NT2/D1 (cell line): ENCODE measurements at regions not wholly inside any gene's neighbourhood (a gene's known extent, or its start where the extent isn't known, plus 50 kb on each side); places are given as distances from the start of the nearest gene placed in this dataset.

Experiments
- SUZ12 ChIP-seq: IDR thresholded peaks from 2 replicates; pipeline ENCODE4 v1.6.1; 2011; ENCODE audit not compliant: insufficient read length, insufficient read depth; ENCODE audit errors: extremely low read depth
- YY1 ChIP-seq: IDR thresholded peaks from 2 replicates; pipeline ENCODE4 v1.6.1; 2011; ENCODE audit not compliant: insufficient read length, insufficient read depth
- ZNF274 ChIP-seq: IDR thresholded peaks from 2 replicates; pipeline ENCODE4 v1.6.1; 2011; ENCODE audit warnings: mild to moderate bottlenecking, low read depth, low read length

DNA sequence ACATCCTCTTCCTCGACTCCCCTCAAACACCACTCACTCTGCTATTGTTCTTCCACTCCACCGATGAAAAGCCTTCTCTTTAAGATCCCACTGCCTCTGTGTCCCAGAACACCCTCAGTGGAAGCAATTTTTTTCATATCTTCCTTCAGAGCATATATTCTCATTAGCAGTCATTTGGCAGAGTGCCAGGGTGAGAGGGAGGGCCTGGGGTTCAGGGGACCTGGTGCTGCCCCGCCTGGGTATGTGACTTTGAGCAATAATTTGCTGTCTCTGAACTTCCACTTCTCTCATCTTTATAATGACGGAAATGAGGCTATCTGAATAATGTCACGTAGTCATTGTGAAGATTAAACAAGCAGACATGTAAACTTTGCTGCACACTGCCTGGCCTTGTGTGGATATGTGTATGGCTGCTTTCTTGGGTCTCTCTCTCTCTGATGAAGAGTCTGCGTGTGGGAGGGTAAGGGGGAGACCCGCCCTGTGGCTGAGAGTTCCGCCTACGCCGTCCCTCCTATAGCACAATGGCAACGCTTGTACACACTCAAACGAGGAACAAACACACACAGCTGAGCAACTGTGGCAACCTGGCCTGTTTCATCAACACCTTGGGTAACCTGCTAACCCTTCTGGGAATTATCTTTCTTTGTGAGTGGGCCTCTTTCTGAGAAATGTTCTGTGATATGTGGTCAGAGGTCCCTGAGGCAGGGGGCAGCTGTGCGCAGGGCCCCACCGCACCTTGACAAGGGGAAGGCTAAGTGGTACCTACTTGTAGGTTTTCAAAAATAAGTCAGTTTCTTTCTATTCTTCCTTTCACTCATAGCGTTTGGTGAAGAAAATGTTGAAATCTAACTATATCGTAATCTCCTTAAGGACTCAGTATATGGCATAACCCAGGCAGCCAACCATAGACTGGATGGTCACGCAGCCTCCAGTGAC is 369.8 kb downstream of the SV2B start:
- TF ChIP-seq YY1: no peak
- TF ChIP-seq ZNF274: no peak
- TF ChIP-seq SUZ12: no peak
